HG03064 (cell line): ENCODE measurements at regions not wholly inside any gene's neighbourhood (a gene's known extent, or its start where the extent isn't known, plus 50 kb on each side); places are given as distances from the start of the nearest gene placed in this dataset.
"Not testable (repeated sequence)": the region's sequence is repeated elsewhere in the genome, so short reads cannot be mapped to it uniquely, and the experiment has no call there.

Experiments
- ATAC-seq: cut with Tn5 transposase; IDR thresholded peaks from one replicate; pipeline ENCODE4 v1.9.1; 2021; ENCODE audit warnings: low read depth; ENCODE audit not compliant: unreplicated experiment

DNA sequence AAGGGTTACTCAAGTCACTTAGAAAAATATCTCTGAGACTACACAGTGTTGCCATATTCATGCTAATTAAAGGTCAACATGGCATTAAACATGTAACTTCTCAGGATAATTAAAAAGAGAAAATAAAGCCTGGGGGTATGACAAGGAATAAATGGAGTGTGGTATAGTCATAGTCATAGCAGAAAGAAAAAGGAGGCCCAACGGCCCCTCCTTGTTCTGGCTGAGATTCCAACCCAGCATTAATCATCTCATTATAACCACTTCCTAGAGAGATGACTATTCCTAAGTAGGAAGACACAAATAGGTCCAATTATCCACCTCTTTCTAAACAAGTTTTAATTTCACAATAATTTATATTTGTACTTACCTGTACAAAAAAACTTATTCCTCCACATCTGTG, 778.4 kb upstream of the AADAT start:
- ATAC-seq: no peak

DNA sequence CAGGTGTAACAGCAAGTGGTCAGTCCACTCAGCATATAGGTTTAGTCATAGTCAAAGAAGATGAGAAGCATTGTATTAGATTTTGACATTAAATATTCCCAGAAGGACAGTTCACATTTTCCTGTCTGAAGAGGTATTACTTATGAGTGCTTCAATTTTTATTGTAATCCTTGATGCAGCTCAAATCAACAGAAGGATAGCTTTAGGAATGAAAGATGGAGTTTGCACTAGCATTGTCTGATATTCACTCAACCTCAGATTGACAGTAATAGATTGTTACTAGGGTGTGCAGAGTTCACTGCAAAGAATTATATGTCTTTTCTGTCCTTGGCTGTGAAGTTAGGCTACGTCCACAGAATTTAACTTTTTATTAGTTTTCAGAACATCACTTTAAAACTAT, 764.3 kb upstream of the AADAT start:
- no peak for ATAC-seq

DNA sequence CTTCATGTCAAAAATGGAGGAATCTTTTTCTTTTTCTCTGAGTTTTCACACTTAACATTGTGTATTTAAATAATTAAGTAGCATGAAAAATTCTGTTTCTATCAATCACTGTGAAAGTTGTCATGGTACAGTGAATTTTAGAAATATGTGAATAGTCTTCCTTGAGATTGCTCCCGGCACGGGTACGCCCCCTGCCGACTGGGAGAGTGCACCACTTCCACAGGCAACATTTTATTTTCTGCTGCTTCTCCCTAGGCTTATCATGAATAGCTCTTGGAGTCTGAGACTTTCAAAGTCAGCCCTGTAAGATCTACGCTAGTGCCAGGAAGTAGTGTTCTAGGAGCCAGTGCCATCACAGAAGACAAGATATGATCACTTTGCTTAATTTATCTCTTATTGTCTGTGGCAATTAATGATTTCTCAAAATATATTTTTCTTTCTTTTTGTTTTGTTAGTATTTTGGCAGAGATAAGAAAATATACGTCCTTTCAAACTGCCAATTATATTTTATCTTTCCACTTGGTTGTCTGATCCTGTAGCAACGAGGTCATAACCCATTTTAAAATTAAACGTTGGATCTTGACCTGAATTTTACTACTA, 763.8 kb upstream of the AADAT start:
- ATAC-seq: peak; percentile 75

DNA sequence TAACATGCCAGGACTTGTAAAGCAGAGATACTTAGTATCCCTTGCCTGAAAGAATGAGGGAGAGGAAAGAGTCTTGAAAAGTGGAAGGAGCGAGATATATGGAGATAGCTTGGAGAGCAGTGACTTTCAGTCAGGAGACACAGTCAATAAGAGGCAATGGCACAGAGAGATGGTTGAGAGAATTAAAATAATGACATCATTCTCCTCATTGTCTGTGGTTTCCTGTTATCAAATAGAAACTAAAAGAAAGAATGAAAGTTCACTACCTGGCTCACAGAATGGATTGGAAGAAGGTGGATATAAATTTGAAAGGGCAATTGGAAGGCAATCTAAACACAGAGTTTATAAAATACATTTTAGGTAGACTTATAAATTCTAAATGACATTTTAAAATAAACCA, 760.2 kb upstream of the AADAT start:
- ATAC-seq: no peak

DNA sequence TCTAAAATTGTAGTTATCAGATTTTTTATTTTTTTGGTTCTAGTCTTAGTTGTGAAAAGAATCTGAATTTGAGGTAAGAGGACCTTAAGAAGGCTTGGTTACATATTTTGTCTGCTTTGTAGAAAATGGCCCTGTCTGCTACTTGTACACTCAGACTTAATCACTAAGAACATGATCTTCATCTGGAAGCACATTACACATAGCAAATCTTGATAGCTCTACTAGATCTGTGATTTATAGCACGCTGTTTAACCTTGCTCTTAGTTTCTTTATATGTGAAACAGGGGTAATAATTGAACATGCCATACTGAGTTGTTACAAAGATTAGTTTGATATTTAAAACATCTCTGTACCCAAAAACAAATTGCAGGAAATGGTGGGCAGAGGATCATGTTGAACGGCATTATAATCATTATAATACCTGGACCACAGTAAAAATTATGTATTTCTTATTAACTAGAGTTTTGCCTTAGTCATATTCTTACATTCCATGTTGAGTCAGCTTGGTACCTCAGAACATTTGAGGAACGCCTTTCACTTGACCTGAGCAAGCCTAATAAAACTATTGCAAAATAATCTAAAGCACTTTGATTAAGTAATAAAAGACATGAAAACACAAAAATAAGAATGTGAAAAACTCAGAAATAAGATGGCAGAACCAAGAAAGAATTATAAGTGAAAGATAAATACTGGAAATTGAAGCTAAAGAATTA, 738.0 kb upstream of the AADAT start:
- no peak for ATAC-seq

DNA sequence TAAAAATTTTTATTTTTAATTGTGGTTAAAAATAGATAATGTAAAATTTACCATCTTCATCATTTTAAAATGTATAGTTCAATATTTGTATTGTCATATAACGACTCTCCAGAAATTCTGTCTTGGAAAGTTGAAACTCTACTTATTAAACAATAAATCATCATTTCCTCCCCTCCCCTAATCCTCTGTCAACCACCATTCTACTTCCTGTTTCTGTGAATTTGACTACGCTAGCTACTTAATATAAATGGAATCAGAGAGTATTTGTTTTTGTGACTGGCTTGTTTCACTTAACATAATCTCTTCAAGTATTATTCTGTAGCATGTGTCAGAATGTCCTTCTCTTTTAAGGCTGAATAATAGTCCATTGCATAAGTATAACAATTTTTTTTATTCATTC, 729.0 kb upstream of the AADAT start:
- no peak for ATAC-seq

DNA sequence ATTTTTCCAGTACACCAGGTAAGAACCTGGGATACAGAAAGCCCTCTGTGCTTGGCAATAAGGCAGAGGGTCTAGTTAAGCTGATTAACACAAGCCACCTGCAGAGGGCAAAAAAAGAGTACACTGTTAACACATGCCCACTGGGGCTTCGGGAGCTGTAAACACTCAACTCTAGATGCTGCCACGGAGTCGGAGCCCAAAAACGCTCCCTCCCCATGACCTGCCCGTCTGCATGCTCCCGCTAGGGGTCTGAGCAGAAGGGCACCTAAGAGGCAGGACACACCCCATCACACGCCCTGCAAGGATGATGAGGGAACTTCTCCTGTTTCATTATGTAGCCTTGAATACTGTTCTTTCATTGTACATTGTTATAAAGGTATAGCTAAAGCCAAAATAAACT, 715.6 kb upstream of the AADAT start:
- no peak for ATAC-seq

DNA sequence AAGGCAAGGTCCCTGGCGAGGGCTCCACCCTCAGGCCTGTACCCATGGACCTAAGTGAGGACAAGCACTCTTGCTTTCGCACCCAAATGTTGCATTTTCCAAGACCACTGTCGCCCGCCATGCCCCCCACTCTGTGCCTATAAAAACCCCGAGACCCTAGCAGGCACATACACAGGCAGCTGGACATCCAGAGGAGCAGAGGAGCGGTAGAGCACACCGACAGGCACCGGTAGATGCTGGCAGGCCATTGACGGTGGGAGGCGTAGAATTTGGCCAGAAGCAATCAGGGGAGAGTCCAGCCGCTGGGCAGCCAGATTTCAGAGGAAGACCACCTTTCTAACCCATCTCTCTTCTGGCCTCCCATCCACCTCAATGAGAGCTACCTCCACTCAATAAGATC, 715.2 kb upstream of the AADAT start:
- no peak for ATAC-seq

DNA sequence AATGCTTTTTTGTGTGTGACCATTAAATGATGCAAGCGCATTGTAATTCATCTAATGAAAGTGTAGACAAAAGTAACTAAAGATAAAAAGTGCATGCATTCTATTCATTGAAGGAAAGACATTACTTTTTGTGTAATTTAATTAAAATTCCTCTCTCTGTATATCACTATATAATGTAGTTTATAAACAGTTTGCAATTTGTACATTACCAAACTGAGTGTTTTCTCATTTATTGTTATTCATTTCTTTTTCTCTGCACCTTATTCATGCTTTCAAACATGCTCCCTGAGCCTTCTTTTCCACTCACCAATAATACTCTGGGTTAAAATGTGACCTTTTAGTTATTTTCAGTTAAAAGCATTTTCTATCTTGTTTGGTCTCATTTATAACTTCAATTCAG, 713.7 kb upstream of the AADAT start:
- ATAC-seq: no peak

DNA sequence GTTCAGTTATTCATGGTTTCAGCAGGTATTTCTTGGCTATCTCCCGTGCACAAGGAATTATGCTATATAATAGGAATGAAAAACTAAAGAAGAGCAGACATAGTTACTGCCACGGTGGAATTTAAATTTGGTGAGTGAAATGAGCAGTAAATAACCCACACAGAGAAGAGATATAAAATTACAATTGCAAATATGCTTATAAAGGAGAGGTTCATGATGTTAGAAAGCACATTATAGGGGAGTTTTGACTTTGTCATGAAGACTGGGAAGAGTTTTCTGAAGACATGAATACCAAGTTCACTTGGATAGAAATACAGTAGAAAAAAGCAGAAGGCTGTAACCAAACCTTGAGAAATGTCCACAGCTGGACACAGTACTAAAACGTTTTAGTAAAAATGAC, 712.0 kb upstream of the AADAT start:
- ATAC-seq: no peak

DNA sequence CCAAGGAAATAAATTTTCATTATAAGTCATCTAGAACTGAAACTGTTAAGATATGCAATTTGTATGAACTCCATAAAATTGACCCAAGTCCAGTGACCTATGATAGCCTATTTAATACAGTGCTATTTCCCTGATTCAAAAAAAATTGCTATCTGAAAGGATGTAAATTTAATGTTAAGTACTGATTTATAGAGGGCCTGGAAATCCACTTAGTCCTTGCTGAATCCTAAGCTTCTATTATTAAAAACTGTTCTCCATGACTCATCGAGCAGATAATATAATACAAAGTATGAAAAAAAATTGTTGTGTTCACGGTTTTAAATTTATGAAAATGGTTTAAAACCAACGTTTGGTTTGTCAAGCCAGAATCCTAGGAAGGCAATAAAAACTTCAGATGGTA, 704.8 kb upstream of the AADAT start:
- no peak for ATAC-seq

DNA sequence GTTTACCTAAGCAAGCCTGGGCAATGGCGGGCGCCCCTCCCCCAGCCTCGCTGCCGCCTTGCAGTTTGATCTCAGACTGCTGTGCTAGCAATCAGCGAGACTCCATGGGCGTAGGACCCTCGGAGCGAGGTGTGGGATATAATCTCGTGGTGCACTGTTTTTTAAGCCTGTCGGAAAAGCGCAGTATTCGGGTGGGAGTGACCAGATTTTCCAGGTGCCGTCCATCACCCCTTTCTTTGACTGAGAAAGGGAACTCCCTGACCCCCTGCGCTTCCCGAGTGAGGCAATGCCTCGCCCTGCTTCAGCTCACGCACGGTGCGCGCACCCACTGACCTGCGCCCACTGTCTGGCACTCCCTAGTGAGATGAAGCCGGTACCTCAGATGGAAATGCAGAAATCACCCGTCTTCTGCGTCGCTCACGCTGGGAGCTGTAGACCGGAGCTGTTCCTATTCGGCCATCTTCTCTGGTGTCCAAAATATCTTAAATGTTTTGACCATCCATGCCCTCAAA, 698.8 kb upstream of the AADAT start:
- ATAC-seq: not testable (repeated sequence)

DNA sequence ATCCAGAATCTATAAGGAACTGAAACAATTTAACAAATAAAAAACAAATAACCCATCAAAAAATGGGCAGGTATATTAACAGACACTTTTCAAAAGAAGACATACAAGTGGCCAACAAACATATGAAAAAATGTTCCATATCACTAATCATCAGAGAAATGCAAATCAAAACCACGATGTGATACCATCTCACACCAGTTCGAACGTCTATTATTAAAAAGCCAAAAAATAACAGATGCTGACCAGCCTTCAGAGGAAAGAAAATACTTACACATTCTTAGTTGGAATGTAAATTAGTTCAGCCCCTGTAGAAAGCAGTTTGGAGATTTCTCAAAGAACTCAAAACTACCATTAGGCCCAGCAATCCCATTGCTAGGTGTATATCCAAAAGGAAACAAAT, 687.9 kb upstream of the AADAT start:
- ATAC-seq: no peak

DNA sequence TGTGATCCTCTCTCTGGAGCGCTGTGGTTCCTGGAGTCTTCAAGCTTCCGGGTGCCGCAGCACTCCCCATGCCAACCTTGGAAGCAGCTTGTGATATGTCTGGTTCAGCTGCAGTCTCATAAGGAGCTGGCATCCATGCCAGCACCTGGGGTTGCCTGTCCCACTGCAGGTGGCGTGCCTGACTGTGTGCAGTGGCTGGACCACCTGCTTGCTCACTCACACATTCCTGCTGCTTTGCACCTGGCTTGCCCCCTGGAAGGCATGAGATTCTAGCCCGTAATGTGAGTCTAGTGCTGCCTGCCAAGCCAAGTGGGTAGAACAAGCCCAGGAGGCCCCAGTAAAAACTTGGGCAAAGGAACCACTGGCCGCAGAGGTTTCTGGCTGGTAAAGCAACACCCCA, 687.2 kb upstream of the AADAT start:
- ATAC-seq: no peak

DNA sequence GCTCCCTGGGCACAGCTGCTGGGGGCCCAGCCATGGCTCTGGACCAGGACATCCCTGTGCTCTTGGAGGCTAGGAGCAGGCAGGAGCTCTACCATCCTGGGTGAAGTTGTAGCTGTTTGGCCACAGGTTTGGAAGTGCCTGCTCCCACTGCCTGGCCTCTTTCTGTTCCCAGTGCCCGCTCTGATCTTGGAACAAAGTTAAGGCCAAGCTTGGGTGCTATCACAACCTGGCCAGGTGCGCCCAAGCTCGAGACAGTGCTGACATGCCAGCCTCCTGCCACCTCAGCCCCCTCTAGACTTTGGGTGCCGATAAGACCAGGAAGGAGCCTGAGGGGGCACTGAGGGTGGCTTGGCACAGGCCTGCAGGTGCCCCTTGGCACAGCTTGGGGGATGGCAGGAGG, 686.1 kb upstream of the AADAT start:
- ATAC-seq: no peak

DNA sequence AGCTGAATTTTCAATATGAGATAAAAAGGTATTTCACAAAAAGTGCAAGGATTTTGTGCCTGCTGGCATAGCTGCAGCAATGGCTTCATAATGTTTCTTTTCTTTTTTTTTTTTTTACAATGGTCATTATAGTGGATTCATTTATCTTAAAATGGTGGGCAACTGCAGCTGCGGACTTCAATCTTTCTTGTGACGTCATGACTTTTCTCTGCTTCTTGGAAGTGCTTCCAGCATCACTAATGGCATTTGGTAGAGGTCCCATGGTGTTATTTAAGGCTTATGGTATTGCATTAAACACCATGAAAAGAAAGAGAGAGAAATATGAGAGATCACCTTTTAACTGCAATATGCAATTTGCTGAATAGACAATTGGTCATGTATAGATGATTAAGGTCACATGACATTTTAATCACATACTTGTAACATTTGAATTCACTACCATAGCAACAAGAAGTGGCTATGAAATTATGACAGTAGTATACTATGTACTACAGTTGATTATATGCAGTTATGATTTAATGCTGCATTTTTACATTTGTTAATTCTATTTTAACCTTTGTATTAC, 684.0 kb upstream of the AADAT start:
- no peak for ATAC-seq

DNA sequence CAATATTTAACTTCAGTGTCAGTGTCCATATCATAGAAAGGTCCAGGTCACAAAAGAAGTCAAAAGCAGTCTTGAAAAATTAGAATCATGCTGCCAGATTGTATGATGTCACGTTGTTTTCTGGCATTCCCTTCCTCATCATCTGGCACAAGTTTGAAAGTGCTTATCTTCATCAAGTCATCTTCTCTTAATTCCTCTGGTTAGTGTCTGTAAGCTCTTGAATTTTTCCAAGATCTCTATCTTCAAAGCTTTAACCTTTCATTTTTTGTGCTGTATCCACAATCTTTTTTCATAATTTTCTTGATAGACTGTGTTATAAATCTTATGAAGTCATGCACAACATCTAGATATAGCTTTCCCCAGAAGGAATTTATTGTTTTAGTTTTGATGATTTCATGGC, 682.7 kb upstream of the AADAT start:
- no peak for ATAC-seq

DNA sequence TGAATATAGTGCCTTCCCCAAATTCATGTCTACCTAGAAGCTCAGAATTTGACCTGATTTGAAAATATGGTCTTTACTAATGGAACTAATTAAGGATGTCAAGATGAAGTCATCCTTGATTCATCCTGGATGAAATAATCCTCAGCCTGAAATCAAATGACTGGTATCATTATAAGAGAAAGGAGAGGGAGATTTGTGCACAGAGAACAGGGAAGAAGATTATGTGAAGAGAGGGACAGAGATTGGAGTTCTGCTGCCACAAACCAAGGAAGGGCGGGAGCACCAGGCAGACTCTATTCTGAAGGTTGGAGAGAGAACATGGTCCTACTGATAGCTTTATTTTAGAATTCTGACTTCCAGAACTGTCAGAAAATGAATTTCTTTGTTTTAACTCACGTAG, 680.9 kb upstream of the AADAT start:
- no peak for ATAC-seq

DNA sequence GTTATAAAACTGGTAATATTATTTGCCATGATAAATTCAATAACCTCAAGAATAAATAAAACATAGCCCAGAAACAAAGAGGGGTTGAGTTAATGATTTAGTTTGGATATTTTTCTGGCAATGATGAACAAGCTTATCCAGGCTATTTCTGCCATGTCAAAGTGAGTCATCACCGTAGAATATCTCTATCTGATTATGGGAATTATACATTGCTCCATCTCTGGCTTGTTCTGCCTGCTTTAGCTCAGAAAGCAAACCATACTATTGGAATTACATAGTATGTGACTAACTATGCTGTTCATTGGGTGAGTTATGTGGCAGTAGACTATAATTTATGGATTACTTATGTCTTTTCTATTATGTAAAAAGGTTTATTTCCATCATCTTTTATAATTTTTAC, 680.1 kb upstream of the AADAT start:
- no peak for ATAC-seq

DNA sequence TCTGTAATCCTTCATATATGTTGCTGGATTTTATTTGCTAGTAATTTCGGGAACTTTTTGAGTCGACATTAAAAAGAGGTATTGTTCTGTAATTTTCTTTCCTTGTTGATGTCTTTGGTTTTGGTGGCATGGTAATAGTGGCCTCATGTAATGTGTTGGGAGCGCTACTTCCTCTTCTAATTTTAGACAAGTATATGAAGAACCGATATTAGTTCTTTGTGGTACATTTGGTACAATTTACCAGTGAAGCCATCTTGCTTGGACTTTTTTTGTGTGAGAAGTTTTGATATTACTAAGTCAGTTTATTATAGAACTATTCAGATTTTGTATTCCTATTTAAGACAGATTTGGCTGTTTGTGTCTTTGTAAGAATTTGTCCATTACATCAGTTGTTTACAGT, 669.2 kb upstream of the AADAT start:
- ATAC-seq: no peak

DNA sequence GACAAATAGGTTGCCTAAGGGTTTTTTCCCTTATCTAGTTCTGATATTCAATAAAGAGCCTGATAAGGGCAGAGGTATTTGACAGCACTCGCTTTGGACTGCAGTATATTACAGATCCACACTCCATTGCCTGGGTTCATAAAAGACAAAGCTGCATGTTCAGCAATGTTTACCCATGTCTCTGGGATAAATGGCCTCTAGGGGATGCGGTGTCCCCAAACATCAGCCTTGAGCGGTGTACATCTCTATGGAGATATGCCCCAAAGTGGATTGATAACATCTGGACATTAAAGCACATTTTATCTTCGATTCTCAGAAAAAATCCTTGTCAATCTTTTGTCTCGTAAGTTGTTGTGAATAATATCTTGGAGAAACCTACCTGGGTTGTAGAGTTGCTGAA, 660.8 kb upstream of the AADAT start:
- ATAC-seq: no peak

DNA sequence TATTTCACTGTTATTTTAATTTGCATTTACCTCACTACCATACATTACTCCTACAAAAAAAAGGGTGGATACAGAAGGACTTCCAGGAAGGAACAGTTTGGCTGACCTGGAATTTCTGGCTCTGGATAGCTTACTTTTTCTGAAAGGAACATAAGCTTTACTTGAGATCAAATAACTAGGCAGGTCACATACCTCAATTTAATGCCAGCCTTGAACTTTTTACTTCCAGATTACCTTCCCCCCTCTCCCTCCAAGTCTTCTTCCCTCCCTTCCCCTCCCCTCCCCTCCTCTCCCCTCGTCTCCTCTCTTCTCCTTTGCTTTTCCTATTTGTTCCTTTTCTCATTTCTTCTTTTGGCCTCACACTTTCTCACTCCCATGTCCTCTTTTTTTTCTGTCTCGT, 659.2 kb upstream of the AADAT start:
- ATAC-seq: no peak
